ENCODE measurements at regions not wholly inside any gene's neighbourhood (a gene's known extent, or its start where the extent isn't known, plus 50 kb on each side); places are given as distances from the start of the nearest gene placed in this dataset.

- TF ChIP-seq CTCF (IDR thresholded peaks at IDR 0.05) = no peak
- TF ChIP-seq POLR2A (IDR thresholded peaks at IDR 0.05) = no peak
Observed at GRCh38 chr5:72618708-72619107, 111.5 kb upstream of the ZNF366 start.

All from right lobe of liver (tissue), 4 donors.